NCI-H82 (cell line): ENCODE measurements at regions not wholly inside any gene's neighbourhood (a gene's known extent, or its start where the extent isn't known, plus 50 kb on each side); places are given as distances from the start of the nearest gene placed in this dataset.

Experiments used
- DNase-seq: peaks from one replicate; lab custom pipeline; 2025; lab: John Stamatoyannopoulos, UW

GRCh38 chr16:5537347-5537746 lies 439.8 kb upstream of the EEF2KMT start:
- DNase-seq = no peak

GRCh38 chr16:5533321-5533888 lies 435.8 kb upstream of the EEF2KMT start:
- DNase-seq = peak; percentile 39

GRCh38 chr16:5527817-5528216 lies 430.2 kb upstream of the EEF2KMT start:
- DNase-seq = no peak

- peak; percentile 73 for DNase-seq
These were observed 429.2 kb upstream of the EEF2KMT start for GRCh38 chr16:5526826-5527225.

GRCh38 chr16:5523829-5524228 lies 426.2 kb upstream of the EEF2KMT start:
- peak; percentile 29 for DNase-seq

GRCh38 chr16:5516115-5516514 lies 418.5 kb upstream of the EEF2KMT start:
- DNase-seq = peak; percentile 29

- no peak for DNase-seq
These were observed 414.4 kb upstream of the EEF2KMT start for GRCh38 chr16:5512014-5512413.

GRCh38 chr16:5510819-5511370 lies 413.3 kb upstream of the EEF2KMT start:
- DNase-seq = no peak

GRCh38 chr16:5509794-5510193 lies 412.2 kb upstream of the EEF2KMT start:
- DNase-seq = no peak

GRCh38 chr16:5509336-5509735 lies 411.7 kb upstream of the EEF2KMT start:
- no peak for DNase-seq

- no peak for DNase-seq
These were observed 410.8 kb upstream of the EEF2KMT start for GRCh38 chr16:5508371-5508770.

GRCh38 chr16:5506021-5506420 lies 408.4 kb upstream of the EEF2KMT start:
- DNase-seq = no peak

GRCh38 chr16:5505091-5505887 lies 407.7 kb upstream of the EEF2KMT start:
- no peak for DNase-seq

GRCh38 chr16:5504064-5504781 lies 406.6 kb upstream of the EEF2KMT start:
- DNase-seq = peak; percentile 76

GRCh38 chr16:5502944-5503343 lies 405.3 kb upstream of the EEF2KMT start:
- DNase-seq = no peak

- DNase-seq = peak; percentile 83
These were observed 404.9 kb upstream of the EEF2KMT start for GRCh38 chr16:5502467-5502869.

GRCh38 chr16:5500526-5500925 lies 402.9 kb upstream of the EEF2KMT start:
- DNase-seq = no peak

- DNase-seq = no peak
These were observed 401.0 kb upstream of the EEF2KMT start for GRCh38 chr16:5498562-5498961.

- no peak for DNase-seq
These were observed 398.4 kb upstream of the EEF2KMT start for GRCh38 chr16:5496013-5496412.

GRCh38 chr16:5490499-5490898 lies 392.9 kb upstream of the EEF2KMT start:
- DNase-seq = peak; percentile 81

GRCh38 chr16:5488581-5488980 lies 391.0 kb upstream of the EEF2KMT start:
- no peak for DNase-seq

GRCh38 chr16:5487728-5488127 lies 390.1 kb upstream of the EEF2KMT start:
- no peak for DNase-seq

GRCh38 chr16:5482256-5482655 lies 384.7 kb upstream of the EEF2KMT start:
- DNase-seq = no peak
